NCI-H2227 treated with DMSO at 0.1 percent for 48 hours (cell line): ENCODE measurements at regions not wholly inside any gene's neighbourhood (a gene's known extent, or its start where the extent isn't known, plus 50 kb on each side); places are given as distances from the start of the nearest gene placed in this dataset.
"Not testable (repeated sequence)": the region's sequence is repeated elsewhere in the genome, so short reads cannot be mapped to it uniquely, and the experiment has no call there.

ENCODE experiments used
- DNase-seq: peaks from one replicate; lab custom pipeline; 2025; lab: John Stamatoyannopoulos, UW

DNA sequence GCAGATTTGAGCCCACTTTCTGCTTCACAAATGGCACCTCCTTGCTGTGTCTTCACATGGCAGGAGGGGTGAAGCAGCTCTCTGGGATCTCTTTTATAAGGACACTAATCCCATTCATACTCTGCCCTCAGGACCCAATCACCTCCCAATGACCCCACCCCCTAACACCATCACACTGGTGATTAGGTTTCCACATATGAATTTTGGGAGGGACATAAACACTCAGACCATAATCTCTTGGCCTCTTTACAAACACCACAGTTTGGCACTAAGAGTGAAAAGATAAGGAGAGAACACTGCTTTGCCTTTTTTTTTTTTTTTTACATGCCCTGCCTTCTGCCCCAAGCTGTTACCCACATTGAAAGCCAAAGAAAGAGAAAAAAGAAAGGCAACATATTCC, 166.2 kb upstream of the NFIA start:
- no peak for DNase-seq

- no peak for DNase-seq
Observed at GRCh38 chr1:60915441-60915840, 166.9 kb upstream of the NFIA start.

- DNase-seq = no peak
Observed at GRCh38 chr1:60914982-60915381, 167.4 kb upstream of the NFIA start.

DNA sequence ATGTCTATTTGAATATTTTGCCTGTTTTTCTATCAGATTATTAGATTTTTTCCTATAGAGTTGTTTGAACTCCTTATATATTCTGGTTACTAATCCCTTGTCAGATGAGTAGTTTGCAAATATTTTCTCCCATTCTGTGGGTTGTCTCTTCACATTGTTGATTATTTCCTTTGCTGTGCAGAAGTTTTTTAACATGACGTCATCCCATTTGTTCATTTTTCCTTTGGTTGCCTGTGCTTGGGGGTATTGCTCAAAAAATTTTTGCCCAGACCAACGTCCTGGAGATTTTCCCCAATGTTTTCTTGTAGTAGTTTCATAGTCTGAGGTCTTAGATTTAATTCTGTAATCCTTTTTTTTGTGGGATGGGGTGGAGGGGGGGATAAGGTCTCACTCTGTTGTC, 168.7 kb upstream of the NFIA start:
- DNase-seq = not testable (repeated sequence)

GRCh38 chr1:60913039-60913438, 169.3 kb upstream of the NFIA start:
- DNase-seq = no peak

DNA sequence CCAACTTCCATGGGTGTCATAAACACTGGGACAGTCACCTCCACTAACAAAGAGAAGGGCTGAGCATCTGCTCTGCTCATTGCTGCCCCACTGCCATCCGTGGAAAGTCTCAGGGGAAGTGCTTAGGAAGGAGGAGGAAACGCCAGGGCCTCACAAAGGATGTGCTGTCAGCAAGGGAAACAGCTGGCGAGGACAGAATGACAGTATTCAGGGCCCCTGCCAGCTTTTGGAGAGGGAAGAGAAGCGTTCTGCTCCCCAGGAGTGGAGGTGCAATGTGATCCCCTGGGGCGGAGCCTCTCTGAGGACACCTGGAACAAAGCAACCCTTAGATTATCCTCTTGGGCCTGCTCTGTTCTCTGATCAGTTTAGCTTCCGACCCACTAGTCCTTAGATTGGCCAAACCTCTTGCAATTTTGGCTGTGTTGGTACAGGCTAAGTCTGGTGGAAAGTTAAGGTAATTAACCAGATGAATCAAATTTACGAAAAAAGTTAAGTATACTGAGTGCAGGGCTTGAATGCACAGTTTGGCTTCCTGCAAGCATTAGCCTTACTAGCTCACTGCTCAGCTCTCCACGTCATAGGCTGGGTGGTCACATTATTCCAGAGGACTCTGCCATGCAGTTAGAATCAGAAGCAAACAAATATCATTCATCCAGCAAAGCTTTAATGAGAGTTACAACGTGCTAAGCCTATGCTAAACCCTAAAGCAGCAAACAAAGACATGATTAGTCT, 170.2 kb upstream of the NFIA start:
- no peak for DNase-seq

DNA sequence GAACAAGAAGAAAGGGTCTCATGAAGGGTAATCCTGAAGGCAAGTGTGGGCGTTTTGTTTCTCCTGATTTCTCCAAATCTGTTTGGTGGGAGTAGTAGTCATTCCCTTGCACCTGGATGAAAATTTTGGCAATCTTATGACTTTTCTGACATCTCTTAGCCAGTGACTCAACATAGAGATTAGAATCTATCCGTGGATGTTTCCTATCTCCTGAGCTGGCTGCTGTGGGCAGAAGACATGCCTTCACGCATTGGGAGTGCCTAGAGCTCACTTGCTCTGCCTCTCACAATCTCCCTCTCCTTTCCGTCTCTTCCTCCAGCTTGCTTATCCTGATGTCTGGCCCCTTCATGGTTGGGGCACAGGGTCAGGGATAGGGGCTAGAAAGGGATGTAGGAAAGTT, 174.2 kb upstream of the NFIA start:
- no peak for DNase-seq

DNA sequence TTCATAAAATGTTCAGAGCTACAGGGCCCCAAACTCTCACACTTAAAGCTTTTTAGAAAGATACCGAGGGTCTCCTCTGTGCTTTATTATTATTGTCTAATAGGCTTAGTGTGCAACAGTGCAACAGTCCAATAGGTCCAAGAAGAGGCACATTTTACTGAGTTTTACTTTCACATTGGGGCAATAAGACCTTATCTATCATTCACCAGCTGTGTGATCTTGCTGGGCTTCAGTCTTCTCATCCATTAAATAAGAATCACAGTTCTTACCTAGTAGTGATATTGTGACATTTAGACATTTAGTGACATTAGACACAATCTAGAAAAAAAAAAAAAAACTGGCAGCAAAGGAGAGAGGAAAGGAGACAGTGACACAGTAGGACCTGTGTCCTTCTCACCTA, 175.8 kb upstream of the NFIA start:
- DNase-seq = no peak

DNA sequence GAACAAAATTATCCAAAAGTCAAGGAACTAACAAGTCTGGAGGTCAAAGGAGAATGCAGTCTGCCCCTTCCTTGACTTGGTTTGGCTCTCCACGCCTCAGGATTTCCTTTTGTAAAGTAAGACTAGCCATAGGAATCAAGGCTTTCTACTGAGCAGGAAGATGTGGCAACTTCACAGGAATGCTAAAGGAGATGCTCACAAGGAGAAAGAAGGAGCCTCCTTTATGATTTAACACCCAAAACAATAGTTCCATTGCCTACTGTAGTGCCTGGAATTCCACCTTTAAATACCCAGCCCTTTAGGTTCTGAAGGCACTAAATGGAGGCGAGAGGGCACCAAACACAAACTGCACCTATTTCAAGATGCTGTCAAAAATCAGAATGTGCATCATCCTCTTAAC, 176.3 kb upstream of the NFIA start:
- DNase-seq = no peak

DNA sequence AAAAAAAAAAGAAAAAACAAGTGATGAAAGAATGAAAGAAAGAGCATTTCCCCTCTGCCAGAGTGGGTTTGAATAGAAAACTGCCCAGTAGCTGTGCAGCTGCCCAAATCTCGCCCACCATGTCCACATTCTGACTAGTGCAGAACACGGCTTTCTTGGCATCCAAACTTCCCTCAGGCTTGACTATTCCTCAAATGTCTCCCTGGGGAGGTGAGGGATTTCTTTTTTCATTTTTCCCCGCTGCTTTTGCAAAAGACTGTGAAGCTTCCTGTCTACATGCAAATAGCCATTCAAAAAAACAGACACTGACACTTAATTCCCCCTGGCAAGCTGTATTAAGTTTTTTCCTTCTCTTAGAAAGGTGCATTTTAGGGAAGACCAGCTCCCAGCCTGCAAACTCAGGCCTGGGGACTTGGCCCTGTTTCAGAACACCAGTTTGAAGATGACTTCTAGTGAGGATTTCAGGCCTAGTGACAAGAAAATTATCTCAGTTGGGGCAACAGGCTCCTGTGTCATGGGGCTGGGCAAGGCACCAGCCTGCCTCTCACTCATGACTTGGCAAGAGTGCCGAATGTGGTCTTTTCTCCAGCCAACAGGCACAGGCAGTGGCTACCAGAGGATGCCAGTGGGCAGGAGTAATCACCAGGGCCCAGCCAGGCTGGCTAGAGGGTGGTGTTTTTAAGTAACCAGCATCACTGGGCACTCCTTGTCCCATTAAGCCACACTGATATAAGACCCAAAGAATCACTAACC, 178.1 kb upstream of the NFIA start:
- no peak for DNase-seq

GRCh38 chr1:60903591-60903990, 178.8 kb upstream of the NFIA start:
- no peak for DNase-seq

GRCh38 chr1:60899464-60899863, 182.9 kb upstream of the NFIA start:
- no peak for DNase-seq

DNA sequence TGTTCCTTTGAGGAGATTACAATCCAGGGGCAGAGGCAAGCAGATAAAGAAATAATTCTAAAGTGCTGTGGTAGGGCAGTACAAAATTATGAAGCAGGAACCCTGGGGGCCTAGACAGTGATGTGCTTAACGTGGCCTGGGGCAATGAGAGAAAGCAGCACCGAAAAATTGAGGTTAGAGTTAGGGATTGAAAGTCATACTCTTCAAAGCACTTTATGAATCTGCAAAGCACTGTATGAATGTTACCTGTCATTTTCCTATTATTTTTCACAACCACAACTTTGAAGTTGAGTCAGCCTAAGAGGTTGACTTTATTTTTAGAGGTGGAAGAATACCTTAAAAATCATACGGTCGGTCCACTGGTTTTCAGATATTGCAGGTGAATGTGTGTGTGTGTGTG, 183.4 kb upstream of the NFIA start:
- no peak for DNase-seq

DNA sequence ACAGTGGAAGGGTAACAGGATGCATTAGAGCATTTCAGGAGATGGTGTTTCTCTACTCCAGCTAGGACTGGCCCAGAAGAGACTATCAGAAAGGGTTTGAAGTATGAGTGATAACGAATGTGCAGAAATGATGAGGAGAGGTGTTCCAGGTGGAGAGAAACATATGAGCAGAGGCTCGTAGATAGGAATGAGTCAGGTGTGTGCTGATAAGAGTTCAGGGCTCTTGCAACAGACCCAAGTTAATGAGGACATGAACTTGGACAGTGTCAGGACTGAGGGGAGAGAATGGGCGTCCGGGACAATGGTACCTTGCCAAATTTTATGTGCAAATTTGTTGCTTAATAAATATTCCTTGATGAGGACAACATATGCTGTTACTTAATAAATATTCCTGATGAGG, 183.9 kb upstream of the NFIA start:
- DNase-seq = no peak

GRCh38 chr1:60896701-60897363, 185.5 kb upstream of the NFIA start:
- DNase-seq = no peak

DNA sequence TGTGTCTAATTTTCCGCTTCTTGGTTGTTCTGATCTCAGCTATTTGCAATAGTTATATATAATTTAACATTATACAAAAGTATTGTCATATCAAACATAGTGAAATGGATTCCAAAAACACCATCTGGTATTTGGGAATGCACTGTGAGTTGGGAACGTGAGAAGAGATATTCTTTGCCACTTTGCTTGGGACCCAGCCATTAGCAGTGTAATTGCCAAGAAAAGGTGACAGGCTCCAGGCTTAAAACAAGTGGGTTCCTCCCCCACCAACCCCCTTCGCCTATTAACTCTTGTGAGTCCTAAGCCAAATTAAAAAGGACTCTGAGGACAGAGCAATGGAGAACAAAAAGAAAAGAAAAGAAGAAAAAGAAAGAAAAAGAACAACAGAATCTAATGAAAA, 186.7 kb upstream of the NFIA start:
- DNase-seq = no peak

DNA sequence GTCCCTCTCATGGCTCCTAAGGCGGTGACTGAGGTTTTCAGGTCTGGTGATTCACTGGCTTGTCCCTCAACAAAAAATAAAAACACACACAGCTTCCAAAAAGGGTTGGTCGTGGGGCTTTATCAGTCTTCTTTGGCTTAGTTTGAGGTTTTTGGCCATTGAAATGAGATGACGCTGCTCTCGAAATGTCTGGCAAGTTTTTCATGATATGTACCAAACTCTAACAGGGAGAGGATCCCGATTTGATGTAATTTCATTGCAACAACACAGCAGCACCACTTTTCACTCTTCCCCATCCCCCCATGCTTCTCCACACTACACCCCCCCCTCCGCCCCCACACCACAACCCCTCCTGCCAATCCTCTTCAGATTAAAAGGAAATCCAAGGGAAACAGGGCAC, 187.1 kb upstream of the NFIA start:
- DNase-seq = no peak

- DNase-seq = no peak
Observed at GRCh38 chr1:60894741-60895140, 187.6 kb upstream of the NFIA start.

- DNase-seq = no peak
Observed at GRCh38 chr1:60894130-60894529, 188.2 kb upstream of the NFIA start.

DNA sequence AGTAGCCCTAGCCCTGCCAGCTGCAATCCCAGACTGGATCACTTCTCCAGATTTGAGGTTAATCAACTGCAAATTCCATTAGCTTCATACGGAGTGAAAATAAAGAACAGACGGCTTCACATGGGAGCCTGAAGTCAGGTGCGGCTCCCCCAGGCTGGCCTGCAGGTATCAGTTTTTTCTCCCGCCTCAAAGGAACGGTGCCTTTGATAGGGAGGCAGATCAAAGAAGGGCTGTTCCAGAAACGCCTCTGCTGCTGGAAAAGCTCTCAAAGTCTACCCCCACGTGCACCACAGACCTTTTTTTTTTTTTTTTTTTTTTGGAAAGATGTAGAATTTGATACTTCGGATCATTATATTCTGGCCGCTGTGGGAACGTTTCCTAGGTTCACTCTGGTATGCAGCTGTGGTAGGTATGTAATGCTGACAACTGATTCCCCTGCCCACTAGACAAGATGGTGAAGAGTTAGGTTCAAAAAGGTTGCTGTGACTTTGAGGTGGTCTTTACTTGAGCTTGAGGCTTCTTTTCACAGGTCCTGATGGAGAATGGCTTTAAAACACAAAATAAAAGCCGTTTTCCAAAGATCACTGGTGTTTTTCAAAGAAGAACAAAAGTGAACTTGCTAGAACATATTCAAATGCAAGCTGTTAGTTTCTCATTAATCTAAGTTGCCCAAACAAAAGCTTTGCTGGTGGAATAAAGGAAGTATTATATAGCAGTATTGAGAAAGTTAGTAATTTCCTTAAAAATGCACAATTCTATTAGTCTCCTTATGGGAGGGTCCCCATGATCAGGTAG, 189.0 kb upstream of the NFIA start:
- DNase-seq = no peak

DNA sequence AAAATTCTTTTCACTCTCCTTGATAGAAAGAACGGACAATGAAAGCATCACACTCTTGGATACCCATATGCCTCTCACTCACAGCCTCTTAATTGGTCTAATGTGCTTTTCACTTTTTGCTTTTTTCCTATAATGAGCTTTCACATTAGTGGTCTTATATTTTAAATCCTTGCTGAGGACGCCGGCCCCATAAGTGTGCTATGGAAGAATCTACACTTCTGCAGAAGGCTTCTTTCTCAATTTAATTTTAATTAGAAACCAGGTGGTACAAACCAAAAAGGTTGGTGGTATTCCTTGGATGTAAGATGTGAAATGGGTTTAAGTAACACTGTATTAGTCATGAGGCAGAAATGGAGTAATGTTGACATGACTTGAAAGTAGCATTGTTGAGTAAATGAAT, 190.6 kb upstream of the NFIA start:
- DNase-seq = no peak

DNA sequence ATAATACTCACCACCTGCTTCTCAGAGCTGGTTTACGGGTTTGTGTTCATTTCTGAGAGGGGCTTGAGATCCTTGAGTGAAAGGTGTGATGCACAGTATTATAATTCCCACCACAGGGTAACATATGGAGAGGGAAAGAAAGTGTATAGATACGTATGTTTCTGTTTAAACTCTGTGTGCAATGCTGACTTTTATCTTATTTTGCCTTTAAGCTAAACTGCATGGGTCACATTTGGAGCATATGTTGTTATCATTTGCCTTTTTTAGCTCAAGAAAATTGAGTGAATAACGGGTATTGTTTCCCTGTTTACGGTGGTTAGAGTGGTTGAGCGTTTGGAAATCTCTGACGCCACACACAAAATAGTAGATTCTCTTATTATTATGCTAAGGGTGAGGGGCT, 191.1 kb upstream of the NFIA start:
- DNase-seq = no peak

DNA sequence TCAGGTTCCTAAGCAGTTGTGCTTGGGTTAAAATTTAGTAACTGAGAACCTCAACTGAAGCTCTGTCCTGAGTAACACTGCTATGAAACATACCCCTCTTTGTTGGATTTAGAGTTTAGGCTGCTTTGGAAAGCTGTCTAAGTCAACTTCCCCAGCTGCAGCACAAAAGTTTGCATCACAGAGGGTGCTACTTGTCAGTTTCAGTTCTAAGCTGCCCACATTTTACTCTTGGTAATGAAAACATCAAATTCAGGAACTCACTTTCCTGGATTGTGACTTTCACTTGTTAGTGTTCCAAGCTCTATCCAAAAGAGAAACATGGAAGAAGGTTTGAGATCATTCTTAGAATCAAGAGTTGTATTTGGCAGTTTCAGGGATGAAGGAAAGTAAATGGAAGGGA, 191.7 kb upstream of the NFIA start:
- no peak for DNase-seq
